GM21576 (cell line): ENCODE measurements at regions not wholly inside any gene's neighbourhood (a gene's known extent, or its start where the extent isn't known, plus 50 kb on each side); places are given as distances from the start of the nearest gene placed in this dataset.
"Not testable (repeated sequence)": the region's sequence is repeated elsewhere in the genome, so short reads cannot be mapped to it uniquely, and the experiment has no call there.

ENCODE experiments used
- ATAC-seq: cut with Tn5 transposase; IDR thresholded peaks from one replicate; pipeline ENCODE4 v1.9.1; 2021; ENCODE audit warnings: mild to moderate bottlenecking, moderate library complexity; ENCODE audit not compliant: unreplicated experiment

DNA sequence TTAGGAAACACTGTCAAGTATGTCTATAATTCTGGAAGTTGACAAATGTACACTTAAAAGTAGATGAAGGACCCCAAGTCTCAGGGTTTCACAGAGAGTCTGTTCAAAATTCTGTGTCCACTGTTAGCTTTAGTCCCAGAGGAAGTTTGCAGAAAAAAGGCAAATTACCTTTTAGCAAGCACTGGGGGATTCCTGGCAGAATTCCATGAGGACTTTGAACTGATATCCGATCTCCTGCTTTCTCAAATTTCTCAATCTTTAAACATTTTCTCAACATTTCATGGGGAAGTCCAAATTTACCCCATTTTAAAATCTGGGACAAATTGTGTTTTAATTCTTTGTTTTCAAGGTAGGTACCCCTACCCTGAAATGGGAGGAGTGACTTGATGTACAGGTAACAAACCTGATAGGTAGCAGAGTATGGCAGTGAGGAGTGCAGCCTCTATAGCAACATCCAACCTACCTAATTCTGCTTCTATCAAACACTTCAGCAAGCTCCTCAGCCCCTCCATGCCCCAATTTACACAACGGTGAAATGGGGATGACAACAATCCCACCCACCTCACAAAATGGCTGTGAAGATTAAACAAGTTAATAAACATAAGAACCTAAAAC is 344.9 kb downstream of the OMA1 start:
- no peak for ATAC-seq

DNA sequence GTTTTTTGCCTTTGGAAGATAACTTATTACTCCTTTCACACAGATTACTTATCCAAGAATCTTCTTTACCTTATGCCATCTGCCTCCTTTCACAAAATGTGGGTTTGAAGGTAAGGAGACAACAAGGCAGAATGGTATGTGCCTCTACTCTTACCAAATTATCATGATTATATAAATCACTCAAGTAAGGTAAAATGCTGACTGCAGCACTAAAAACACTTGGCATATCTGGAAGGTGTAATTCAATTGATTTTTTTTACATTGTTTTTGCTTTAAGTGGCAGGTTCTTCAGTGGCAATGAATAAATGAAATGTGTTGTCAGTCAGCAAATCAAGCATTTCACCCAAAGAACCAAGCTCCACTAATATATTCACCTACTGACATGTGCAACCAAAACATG is 346.1 kb downstream of the OMA1 start:
- no peak for ATAC-seq

DNA sequence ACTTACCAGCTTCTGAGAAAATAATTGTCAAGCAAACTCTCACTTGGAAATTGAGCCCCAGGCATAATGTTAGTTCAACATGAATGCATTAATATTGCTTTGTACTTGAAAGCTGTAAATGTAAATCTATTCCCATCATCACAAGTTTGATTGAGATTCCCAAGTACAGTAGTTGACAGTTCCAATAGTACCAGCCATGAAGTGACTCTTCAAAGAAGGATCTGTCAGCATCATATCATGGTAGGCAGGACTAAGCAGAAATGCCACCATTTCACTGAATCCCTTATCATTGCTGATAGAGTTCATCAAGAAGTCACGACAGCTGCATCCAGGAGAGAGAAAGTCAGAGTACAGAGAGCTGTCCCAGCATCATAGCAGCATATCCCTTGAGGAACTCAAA is 348.7 kb downstream of the OMA1 start:
- ATAC-seq, result no peak

DNA sequence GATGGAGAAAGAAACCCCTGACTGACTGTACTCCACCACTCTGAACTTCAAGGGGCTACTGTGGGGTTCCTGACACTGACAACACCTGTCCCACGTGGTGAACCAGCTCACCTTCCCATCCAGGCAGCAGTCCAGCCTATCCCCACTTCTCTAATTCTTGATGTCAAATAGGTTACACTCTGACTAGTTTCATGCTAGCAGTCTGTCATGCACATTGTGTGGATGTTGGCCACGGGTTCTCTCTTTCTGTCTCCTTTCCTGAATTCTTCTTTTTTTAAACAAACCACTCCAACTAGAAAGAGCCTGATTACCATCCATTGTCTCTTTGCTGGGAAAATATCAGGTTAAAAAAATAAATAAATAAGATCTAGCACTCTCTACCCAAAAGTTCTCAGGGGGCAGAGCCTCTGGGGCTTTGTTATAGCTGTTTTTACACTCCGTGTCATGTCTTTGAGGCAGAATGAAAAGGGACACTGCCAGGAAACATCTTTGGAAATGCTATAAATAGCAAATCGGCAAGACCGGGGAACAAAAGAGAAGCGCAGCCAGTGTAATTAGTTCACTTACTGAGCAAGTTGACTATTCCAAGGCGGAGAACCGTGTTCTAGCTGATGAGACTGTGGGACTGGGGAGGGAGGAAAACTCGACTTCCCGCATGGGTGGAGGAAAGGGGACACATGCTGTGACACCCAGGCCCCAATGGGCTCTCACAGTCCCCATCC is 356.1 kb downstream of the OMA1 start:
- no peak for ATAC-seq

DNA sequence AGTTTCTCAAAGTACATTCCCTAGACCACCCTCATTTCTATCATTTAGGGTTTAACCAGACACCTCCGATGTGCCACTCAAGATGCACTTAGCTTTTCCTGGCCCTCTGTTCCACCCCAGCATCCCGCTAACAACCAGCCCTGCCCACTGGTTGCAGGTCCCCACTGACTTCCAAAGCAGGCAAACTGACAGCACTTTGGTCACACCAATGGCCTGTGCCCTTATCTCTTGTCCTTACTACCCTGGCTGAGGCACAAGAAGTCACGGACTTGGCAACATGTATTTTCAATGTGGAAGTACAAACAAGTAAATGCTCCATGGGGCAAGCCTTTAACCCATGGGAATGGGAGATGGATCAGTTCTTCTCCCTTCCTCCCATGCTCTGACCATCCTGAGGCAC is 357.1 kb downstream of the OMA1 start:
- ATAC-seq, result no peak

DNA sequence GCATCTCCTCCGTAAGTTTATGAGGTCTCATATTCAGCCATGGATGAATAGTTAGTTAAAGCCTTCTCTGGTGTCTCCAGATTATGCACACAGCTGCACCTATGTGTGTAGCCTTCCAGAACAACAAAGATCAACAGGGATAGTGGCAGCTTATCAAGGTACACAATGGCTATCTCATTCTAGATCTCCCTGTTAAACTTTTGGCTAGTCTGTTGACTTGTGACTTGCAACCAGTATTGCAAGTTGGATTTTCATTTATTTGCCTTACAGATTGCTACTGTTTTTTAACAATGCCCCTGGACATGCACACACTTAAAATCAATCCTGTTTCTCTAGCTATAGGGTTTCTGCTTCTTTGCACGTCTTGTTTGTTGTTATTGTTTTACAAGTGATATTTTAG is 363.2 kb downstream of the OMA1 start:
- no peak for ATAC-seq

DNA sequence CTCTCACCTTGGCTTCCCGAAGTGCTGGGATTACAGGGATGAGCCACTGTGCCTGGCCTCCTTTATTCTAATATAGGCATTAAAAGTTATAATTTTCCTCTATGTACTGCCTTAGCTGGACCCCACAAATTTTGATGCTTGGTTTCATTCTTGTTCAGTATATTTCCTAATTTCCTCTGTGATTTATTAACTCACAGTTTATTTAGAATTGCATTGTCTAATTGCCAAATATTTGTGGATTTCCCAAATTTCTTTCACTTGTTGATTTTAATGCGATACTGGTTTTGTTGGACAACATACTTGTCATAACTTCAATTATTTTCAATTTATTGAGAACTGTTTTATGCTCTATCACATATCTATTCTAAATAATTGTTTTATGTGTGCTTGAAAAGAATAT is 366.0 kb downstream of the OMA1 start:
- ATAC-seq, result no peak

DNA sequence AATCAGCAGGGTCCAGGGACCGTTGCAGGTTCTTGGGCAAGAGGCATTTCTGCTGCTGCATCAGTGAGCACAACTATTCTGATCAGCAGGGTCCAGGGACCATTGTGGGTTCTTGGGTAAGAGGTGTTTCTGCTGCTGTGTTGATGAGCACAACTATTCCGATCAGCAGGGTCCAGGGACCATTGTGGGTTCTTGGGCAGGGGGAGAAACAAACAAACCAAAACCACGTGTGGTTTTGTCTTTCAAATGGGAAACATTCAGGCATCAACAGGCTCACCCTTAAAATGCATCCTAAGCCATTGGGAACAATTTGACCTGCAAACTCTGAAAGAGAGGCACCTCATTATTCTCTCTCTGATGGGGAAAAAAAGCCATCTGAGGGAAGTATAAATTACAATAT is 377.4 kb downstream of the OMA1 start:
- ATAC-seq, result not testable (repeated sequence)

DNA sequence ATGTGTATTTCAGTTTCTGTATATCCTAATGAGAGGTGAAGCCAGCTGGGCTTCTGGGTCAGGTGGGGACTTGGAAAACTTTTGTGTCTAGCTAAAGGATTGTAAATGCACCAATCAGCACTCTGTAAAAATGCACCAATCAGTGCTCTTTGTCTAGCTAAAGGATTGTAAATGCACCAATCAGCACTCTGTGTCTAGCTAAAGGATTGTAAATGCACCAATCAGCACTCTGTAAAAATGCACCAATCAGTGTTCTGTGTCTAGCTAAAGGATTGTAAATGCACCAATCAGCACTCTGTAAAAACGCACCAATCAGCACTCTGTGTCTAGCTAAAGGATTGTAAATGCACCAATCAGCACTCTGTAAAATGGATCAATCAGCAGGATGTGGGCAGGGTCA is 379.4 kb downstream of the OMA1 start:
- not testable (repeated sequence) for ATAC-seq

DNA sequence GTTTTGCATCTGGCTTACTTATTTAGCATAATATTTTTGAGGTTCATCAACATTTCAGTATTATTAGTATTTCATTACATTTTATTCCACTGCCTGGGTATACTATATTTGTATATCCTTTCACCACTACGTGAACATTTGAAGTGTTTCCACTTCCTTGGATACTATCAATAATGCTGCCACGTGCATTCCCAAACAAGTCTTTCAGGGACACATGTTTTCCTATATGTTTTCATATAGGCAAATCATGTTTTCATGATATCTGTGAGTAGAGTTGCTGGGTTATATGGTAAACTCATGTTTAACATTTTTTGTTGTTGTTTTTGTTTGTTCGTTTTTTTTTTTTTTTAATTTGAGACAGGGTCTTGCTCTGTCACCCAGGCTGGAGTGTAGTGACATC is 380.1 kb downstream of the OMA1 start:
- no peak for ATAC-seq

DNA sequence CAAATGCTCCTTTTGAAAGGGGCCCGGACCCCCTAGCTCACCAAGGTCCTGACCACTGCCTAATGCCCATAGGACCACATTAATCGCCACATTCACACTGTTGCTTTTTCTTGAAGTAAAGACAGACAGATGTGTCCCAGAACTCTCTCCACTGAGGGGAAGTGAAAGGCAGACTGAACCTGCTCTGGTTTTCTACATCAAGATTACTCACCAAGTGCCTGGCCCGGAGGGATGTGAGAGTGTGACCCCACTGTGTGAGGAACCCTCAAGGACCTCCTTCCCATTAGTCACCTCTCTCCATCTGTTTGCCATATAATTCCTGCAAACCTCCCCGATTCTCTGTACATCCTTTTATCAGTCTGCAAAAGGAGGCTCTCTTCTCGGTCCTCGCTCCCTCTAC is 381.5 kb downstream of the OMA1 start:
- ATAC-seq, result peak; percentile 64

DNA sequence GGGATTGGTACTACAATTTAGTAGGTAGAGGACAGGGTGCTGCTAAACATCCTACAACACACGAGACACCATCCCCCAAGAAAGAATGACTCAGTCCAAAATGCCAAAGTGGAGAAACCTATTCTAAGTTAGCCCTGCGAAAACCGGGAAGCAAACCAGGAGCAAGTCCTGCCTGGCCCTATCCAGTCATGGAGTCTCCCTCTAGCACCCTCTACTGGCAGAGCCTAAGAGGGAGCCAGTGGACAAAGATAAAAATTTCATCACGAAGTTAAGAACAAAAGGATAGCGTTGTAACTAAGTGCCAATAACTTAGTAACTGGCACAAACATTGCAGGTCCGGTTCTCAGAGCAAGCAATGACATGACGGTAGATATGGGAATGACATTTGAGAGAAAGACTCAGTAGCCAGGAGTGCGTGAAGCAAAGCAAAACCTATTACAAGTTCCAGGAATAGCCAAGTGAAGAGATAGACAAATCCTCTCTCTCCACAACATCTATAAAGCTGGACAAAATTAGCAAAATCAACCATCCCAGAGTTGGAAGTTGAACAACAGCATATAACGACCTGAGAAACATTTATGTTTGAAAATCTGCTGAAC is 383.5 kb downstream of the OMA1 start:
- peak; percentile 41 for ATAC-seq

DNA sequence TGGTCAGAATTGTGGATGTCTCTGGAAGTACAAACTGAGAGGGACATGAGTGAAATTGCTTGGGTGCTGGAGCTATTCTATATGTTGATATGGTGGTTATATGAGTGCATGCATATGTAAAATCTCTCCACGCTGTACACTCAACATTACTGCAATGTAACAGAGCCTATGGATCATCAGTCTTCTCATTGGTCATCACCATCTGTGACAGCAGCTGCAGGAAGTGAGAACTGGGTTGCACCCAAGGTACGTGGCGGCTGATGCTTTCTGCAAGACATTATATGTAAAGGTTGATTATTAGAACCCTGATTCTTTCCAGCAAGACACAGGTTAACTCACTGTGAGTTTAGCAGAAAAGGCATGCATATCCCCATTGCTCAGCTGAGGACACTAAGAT is 387.1 kb downstream of the OMA1 start:
- no peak for ATAC-seq

DNA sequence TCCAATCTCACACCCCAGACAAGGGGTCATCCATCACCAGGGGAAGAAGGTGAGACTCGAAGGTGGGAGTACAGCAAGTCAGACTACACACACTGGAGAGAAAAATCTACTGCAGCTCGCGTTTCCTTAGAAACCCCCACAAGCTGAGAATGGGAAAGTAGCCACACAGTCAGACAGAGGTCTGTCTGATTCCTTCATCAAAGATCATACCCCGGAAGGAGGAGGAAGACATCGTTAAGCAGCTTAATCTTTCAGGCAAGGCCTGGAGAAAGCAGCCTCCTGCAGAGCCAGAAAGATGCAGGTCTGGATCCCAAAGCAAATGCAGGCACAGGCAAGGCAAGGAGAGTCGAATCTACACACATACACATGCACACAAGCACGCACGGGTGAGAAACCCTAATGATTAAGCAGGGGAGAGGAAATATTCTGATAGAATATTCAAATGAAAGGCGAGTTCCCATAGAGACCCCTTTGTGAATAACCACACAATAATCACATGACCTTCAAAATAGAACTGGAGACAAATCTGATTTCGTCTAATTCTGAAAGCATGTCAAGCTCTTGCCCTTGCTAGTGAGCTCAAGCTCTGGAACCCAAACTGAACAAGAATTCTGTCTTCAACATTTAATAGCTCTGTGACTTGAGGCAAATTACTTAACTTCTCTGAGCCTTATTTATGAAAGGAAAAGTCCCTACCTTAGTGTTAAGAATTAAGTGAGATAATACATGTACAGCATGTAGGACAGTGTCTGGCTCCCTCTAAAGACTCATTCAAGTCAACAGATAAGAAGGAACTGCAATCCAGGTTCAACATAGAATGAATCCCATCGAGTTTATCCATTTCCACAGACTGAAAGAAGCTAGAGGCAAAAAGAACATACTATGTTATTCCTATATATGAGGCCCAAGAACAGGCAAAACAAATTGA is 387.8 kb downstream of the OMA1 start:
- no peak for ATAC-seq

DNA sequence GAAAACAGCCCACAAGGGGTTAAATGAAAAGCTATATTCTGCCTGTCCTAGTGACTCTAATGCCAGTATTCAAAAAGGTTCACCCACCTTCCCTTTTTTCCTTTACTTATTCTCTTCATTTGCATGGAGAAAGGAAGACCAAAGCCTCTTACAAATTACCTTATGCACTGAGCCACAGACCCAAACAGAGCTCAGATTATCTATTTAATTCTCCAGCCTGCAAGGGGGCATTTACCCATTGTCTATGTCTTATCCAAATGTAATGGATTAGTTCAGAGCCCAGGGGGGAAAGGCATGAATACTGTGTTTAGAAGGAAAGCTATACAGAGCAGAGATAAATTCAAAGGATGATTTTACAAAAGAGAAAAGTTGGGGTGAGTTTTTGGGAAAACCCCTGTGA is 388.5 kb downstream of the OMA1 start:
- no peak for ATAC-seq

DNA sequence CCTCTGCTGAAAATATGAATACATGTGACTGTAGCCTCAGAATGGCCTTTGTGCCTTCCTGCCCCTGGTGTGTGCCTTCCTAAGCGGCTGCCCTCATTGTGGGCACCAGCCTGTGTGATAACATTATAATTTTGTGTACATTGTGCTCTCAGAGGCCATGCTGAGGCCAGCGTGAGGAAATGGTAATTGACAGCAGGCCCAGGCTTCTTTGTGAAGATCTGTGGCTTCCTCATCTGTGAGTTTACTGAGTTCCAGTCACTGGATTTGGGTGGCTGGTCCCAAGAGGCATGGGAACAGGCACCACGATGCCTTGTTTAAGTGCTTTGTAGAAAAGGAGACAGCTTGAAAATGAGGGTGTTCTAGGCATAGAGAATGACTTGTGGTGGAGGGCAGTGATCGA is 389.3 kb downstream of the OMA1 start:
- ATAC-seq, result no peak

DNA sequence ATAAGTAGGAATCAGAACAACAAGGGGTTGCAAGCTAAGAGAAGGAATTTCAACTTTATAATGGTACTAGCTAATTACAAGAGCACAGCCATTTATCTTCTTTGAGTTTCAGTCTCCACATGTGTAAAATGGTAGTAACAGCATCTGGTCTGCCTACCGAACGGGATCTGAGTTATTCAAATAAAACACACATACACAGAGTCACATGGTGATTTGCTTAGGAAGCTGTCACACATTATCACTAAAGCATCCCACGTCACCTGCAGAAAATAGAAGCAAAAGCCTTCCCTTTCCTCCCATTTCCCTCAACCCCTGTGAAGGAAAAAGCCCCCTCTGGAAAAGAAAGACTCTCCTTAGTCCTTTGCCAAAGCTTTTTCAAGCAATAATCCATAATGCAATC is 389.7 kb downstream of the OMA1 start:
- no peak for ATAC-seq

DNA sequence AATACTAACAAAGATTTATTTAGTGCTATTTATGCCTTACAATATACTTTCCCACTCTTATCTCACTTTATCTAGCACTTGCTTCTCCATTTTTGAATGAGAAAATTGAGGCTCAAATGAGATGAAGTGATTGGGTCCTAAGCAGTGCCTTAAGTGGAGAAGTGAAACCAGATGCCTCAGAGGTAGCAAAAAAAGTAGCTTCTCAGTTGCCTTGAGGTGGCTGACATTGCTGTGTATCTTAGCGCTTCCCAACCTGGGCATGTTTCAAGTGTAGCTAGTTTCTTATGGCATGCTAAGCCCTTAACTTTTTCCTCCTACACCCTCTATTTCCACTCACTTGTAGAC is 390.4 kb downstream of the OMA1 start:
- peak; percentile 82 for ATAC-seq

DNA sequence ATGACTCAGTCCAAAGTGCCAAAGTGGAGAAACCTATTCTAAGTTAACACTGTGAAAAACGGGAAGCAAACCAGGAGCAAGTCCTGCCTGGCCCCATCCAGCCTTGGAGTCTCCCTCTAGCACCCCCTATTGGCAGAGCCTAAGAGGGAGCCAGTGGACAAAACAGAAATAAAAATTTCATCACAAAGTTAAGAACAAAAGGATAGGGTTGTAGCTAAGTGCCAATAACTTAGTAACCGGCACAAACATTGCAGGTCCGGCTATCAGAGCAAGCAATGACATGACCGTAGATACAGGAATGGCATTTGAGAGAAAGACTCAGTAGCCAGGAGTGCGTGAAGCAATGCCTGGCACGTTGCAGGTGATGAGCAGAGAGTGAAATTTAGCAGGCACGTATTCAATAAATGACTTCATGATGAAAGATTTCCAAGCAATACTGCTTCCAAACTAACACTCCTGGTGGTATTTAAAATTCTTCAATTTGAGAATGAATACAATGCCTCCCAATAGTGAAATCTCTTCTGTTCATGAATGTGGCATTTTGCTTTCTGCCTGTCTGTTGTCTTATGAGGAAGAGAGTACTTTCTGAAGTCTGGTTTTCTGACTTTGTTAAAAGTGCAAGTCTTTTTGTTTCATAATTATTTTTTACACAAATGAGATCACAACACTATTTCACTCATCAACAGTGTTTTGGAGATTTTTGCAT is 391.0 kb downstream of the OMA1 start:
- peak; percentile 54 for ATAC-seq

DNA sequence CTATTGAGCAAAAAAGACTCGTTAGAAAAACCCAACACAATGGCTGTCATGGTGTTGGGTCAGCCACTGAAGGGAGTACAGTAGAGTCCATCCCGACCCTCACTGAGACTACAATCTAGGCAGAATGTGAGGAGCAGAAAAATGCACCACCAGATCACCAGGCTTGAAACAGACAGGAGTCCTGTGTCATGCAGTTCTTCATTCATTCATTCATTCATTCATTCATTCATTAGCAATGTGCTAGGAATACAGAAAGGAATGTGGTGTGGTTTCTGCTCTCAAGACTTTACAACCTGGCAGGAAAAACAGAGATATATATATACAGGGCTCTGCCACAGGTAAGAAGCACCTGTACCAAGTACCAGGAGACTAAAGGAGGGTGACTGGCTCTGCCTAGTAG is 392.3 kb downstream of the OMA1 start:
- ATAC-seq, result no peak

DNA sequence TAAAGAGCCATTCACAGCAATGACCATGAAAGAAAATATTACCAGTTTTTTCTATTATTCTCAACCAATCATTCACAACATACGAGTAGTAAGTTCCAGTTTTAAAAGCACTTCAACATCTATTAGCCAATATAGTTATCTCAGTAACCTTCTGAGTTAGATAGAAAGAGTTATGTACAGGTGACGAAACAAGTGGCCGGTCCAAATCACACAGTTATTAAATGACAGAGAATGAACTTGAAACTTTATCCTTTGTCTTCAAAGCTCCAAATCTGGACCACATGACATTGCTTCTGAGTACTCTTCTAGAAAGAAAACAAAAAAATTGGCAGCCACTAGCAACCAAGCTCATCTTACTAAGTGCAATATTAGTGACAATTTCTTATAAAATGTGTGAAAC is 393.8 kb downstream of the OMA1 start:
- ATAC-seq, result no peak
